ENCODE measurements at regions not wholly inside any gene's neighbourhood (a gene's known extent, or its start where the extent isn't known, plus 50 kb on each side); places are given as distances from the start of the nearest gene placed in this dataset.

GRCh38 chr10:128339753-128340152 lies 213.5 kb upstream of the MKI67 start:
- intact Hi-C loops (cut with DNase I), result no loop called here
- DNase-seq (ENCODE audit: low spot score), result no peak

GRCh38 chr10:128345353-128345752 lies 219.1 kb upstream of the MKI67 start:
- DNase-seq (ENCODE audit: low spot score), result no peak
- intact Hi-C loops (cut with DNase I), result no loop called here

- no peak for DNase-seq (ENCODE audit: low spot score)
- intact Hi-C loops (cut with DNase I), result no loop called here
Measured at GRCh38 chr10:128360783-128361182, 234.6 kb upstream of the MKI67 start.

GRCh38 chr10:128361487-128361886 lies 235.3 kb upstream of the MKI67 start:
- DNase-seq (ENCODE audit: low spot score), result no peak
- intact Hi-C loops (cut with DNase I), result no loop called here

- DNase-seq (ENCODE audit: low spot score), result no peak
- intact Hi-C loops (cut with DNase I), result no loop called here
Measured at GRCh38 chr10:128362514-128362913, 236.3 kb upstream of the MKI67 start.

GRCh38 chr10:128364631-128365030 lies 238.4 kb upstream of the MKI67 start:
- no peak for DNase-seq (ENCODE audit: low spot score)
- intact Hi-C loops (cut with DNase I), result no loop called here

- DNase-seq (ENCODE audit: low spot score), result no peak
Measured at GRCh38 chr10:128365156-128365725, 239.0 kb upstream of the MKI67 start.

GRCh38 chr10:128367807-128368206 lies 241.6 kb upstream of the MKI67 start:
- no peak for DNase-seq (ENCODE audit: low spot score)
- intact Hi-C loops (cut with DNase I), result no loop called here

More at GRCh38 chr10:128365156-128365725, 239.0 kb upstream of the MKI67 start:
- intact Hi-C loops (cut with DNase I), result no loop called here

- DNase-seq (ENCODE audit: low spot score), result no peak
- intact Hi-C loops (cut with DNase I), result no loop called here
Measured at GRCh38 chr10:128369101-128369650, 243.0 kb upstream of the MKI67 start.

- no peak for DNase-seq (ENCODE audit: low spot score)
- intact Hi-C loops (cut with DNase I), result no loop called here
Measured at GRCh38 chr10:128373071-128373749, 247.0 kb upstream of the MKI67 start.

- intact Hi-C loops (cut with DNase I), result no loop called here
- DNase-seq (ENCODE audit: low spot score), result no peak
Measured at GRCh38 chr10:128373831-128374230, 247.6 kb upstream of the MKI67 start.

- no peak for DNase-seq (ENCODE audit: low spot score)
- intact Hi-C loops (cut with DNase I), result no loop called here
Measured at GRCh38 chr10:128375171-128375570, 248.9 kb upstream of the MKI67 start.

- intact Hi-C loops (cut with DNase I), result no loop called here
- no peak for DNase-seq (ENCODE audit: low spot score)
Measured at GRCh38 chr10:128377364-128377987, 251.3 kb upstream of the MKI67 start.

GRCh38 chr10:128377988-128378387 lies 251.8 kb upstream of the MKI67 start:
- no peak for DNase-seq (ENCODE audit: low spot score)
- intact Hi-C loops (cut with DNase I), result no loop called here

- no peak for DNase-seq (ENCODE audit: low spot score)
Measured at GRCh38 chr10:128380946-128381345, 254.7 kb upstream of the MKI67 start.

GRCh38 chr10:128382225-128382624 lies 256.0 kb upstream of the MKI67 start:
- intact Hi-C loops (cut with DNase I), result no loop called here
- no peak for DNase-seq (ENCODE audit: low spot score)

More at GRCh38 chr10:128380946-128381345, 254.7 kb upstream of the MKI67 start:
- intact Hi-C loops (cut with DNase I), result no loop called here

GRCh38 chr10:128384831-128385230 lies 258.6 kb upstream of the MKI67 start:
- no peak for DNase-seq (ENCODE audit: low spot score)
- intact Hi-C loops (cut with DNase I), result no loop called here

- intact Hi-C loops (cut with DNase I), result no loop called here
- DNase-seq (ENCODE audit: low spot score), result no peak
Measured at GRCh38 chr10:128386231-128386630, 260.0 kb upstream of the MKI67 start.

- no peak for DNase-seq (ENCODE audit: low spot score)
- intact Hi-C loops (cut with DNase I), result no loop called here
Measured at GRCh38 chr10:128386816-128387604, 260.8 kb upstream of the MKI67 start.

- intact Hi-C loops (cut with DNase I), result no loop called here
- DNase-seq (ENCODE audit: low spot score), result no peak
Measured at GRCh38 chr10:128390596-128390995, 264.4 kb upstream of the MKI67 start.

Data from cardiac septum (tissue), 1 donor.